SK-N-SH (cell line): ENCODE measurements at regions not wholly inside any gene's neighbourhood (a gene's known extent, or its start where the extent isn't known, plus 50 kb on each side); places are given as distances from the start of the nearest gene placed in this dataset.

Source experiments
- CTCF ChIA-PET: fragments of 300-600, 350-600 bp; formaldehyde crosslinking; extraction: SDS; loops from one replicate; lab custom pipeline; 2021; lab: Yijun Ruan, JAX
- POLR2A ChIA-PET: fragments of 350-600 bp; sonication (Branson Sonifier 250); formaldehyde crosslinking; extraction: SDS; loops from one replicate; lab custom pipeline; 2020; ENCODE audit warnings: antibody characterized with exemption, inconsistent platforms; lab: Yijun Ruan, JAX
- DNase-seq: peaks from one replicate; pipeline ENCODE4 v3.0.0; 2012
- H2AFZ ChIP-seq: fragments of 200-600 bp; sonication (generic); 2 replicates; pipeline ENCODE4 v1.8.1; 2016; ENCODE audit warnings: antibody characterized with exemption, mild to moderate bottlenecking, low read depth
- H3F3A ChIP-seq: fragments of 200-600 bp; sonication (generic); replicated peaks from 2 replicates; pipeline ENCODE3; 2016; ENCODE audit warnings: antibody characterized with exemption, mild to moderate bottlenecking; ENCODE audit not compliant: insufficient read depth
- H3K27ac ChIP-seq, 2 experiments: fragments of 200-500 bp in 1 of 2; fragments of 200-600 bp in 1 of 2; sonication (Bioruptor generic) in 1 of 2; sonication (generic), shearing (Covaris generic) in 1 of 2; 2 replicates each; pipeline versions ENCODE4 v1.5.1 to v1.6.1; 2014 to 2016; ENCODE audit warnings: low read depth in 2 of 2, inconsistent platforms in 1 of 2, low read length in 1 of 2, mild to moderate bottlenecking in 1 of 2, mixed read lengths in 1 of 2
- H3K27me3 ChIP-seq: fragments of 200-600 bp; sonication (generic), shearing (Covaris generic); 2 replicates; pipeline ENCODE4 v1.6.1; 2016; ENCODE audit warnings: mixed run types; ENCODE audit not compliant: insufficient read depth
- H3K36me3 ChIP-seq, 2 experiments: fragments of 200-500 bp in 1 of 2; fragments of 200-600 bp in 1 of 2; sonication (Bioruptor generic) in 1 of 2; sonication (generic) in 1 of 2; replicated peaks in 1 of 2; 2 replicates each; pipeline versions ENCODE3 to v1.5.1; 2014 to 2016; ENCODE audit warnings: low read length in 1 of 2, mild to moderate bottlenecking in 1 of 2; ENCODE audit not compliant: insufficient read depth in 2 of 2, control insufficient read depth in 1 of 2
- H3K4me1 ChIP-seq, 2 experiments: fragments of 200-500 bp in 1 of 2; fragments of 200-600 bp in 1 of 2; sonication (Bioruptor generic) in 1 of 2; sonication (generic), shearing (Covaris generic) in 1 of 2; 2 replicates each; pipeline versions ENCODE4 v1.5.1 to v1.6.1; 2014 to 2016; ENCODE audit warnings: low read depth in 1 of 2, low read length in 1 of 2, mixed run types in 1 of 2; ENCODE audit not compliant: insufficient read depth in 2 of 2, control insufficient read depth in 1 of 2
- H3K4me2 ChIP-seq: fragments of 200-600 bp; sonication (generic), shearing (Covaris generic); 2 replicates; pipeline ENCODE4 v1.6.1; 2017; ENCODE audit warnings: mixed run types
- H3K4me3 ChIP-seq, 2 experiments: fragments of 200-500 bp in 1 of 2; fragments of 200-600 bp in 1 of 2; sonication (Bioruptor generic) in 1 of 2; sonication (generic), shearing (Covaris generic) in 1 of 2; 2 replicates each; pipeline versions ENCODE4 v1.5.1 to v1.8.1; 2014 to 2016; ENCODE audit warnings: low read depth in 2 of 2, inconsistent platforms in 1 of 2, low read length in 1 of 2, mild to moderate bottlenecking in 1 of 2, mixed read lengths in 1 of 2, moderate library complexity in 1 of 2
- H3K79me2 ChIP-seq: fragments of 200-600 bp; sonication (generic); 2 replicates; pipeline ENCODE4 v1.8.1; 2017; ENCODE audit warnings: mild to moderate bottlenecking; ENCODE audit not compliant: insufficient read depth
- H3K9ac ChIP-seq: fragments of 200-600 bp; sonication (generic); 2 replicates; pipeline ENCODE4 v1.6.1; 2017; ENCODE audit warnings: mixed run types
- H3K9me2 ChIP-seq: fragments of 200-600 bp; sonication (generic); 2 replicates; pipeline ENCODE4 v1.6.1; 2017; ENCODE audit warnings: mixed run types
- H3K9me3 ChIP-seq: fragments of 200-600 bp; sonication (generic); 2 replicates; pipeline ENCODE4 v1.6.1; 2017; ENCODE audit warnings: mixed run types, mild to moderate bottlenecking, moderate library complexity
- H4K20me1 ChIP-seq: fragments of 200-600 bp; sonication (generic); 2 replicates; pipeline ENCODE4 v1.6.1; 2017; ENCODE audit warnings: mild to moderate bottlenecking, mixed run types; ENCODE audit not compliant: insufficient read depth
- ELF1 ChIP-seq: IDR thresholded peaks from 2 replicates; pipeline ENCODE4 v1.4.0; 2012
- EP300 ChIP-seq, 2 experiments: IDR thresholded peaks; 2 replicates each; pipeline versions ENCODE4 v1.4.0 to v1.6.1; 2012; ENCODE audit warnings: borderline replicate concordance in 1 of 2, low read depth in 1 of 2, low read length in 1 of 2
- EZH2phosphoT487 ChIP-seq: fragments of 200-600 bp; sonication (generic); IDR thresholded peaks from 2 replicates; pipeline ENCODE4 v1.6.1; 2017; ENCODE audit warnings: low read depth, mixed run types, mild to moderate bottlenecking, antibody characterized with exemption, moderate library complexity, borderline replicate concordance
- FOSL2 ChIP-seq: IDR thresholded peaks from 2 replicates; pipeline ENCODE4 v1.4.0; 2012; ENCODE audit warnings: low read depth, mild to moderate bottlenecking, moderate library complexity, borderline replicate concordance
- FOXJ3 ChIP-seq: sonication (generic); formaldehyde crosslinking; IDR thresholded peaks from 2 replicates; pipeline ENCODE4 v1.5.1; 2020; ENCODE audit warnings: mild to moderate bottlenecking, missing genetic modification reagents
- GATA2 ChIP-seq: sonication (generic); formaldehyde crosslinking; IDR thresholded peaks from 2 replicates; pipeline ENCODE4 v1.5.0; 2020; ENCODE audit warnings: mild to moderate bottlenecking, missing genetic modification reagents
- MAX ChIP-seq: IDR thresholded peaks from 2 replicates; pipeline ENCODE4 v1.4.0; 2012; ENCODE audit warnings: low read depth
- NFIC ChIP-seq: IDR thresholded peaks from 2 replicates; pipeline ENCODE4 v1.4.0; 2012; ENCODE audit warnings: borderline replicate concordance
- NRF1 ChIP-seq: IDR thresholded peaks from 2 replicates; pipeline ENCODE4 v1.6.1; 2012; ENCODE audit warnings: low read depth, mild to moderate bottlenecking, low read length
- RCOR1 ChIP-seq: fragments of 150-350 bp; IDR thresholded peaks from 2 replicates; pipeline ENCODE4 v1.6.1; 2017; ENCODE audit warnings: antibody characterized with exemption, low read length
- REST ChIP-seq: IDR thresholded peaks from 2 replicates; pipeline ENCODE4 v1.6.1; 2012; ENCODE audit warnings: mild to moderate bottlenecking, low read depth, low read length, moderate library complexity
- RFX5 ChIP-seq: IDR thresholded peaks from 2 replicates; pipeline ENCODE4 v1.6.1; 2012; ENCODE audit warnings: mild to moderate bottlenecking, improper control_type of control experiment, low read length
- SIN3A ChIP-seq: IDR thresholded peaks from 2 replicates; pipeline ENCODE4 v1.6.1; 2012; ENCODE audit warnings: low read depth, mild to moderate bottlenecking, low read length, moderate library complexity, borderline replicate concordance
- SMC3 ChIP-seq: IDR thresholded peaks from 2 replicates; pipeline ENCODE4 v1.6.1; 2012; ENCODE audit warnings: low read depth, low read length, improper control_type of control experiment
- TAF1 ChIP-seq: IDR thresholded peaks from 2 replicates; pipeline ENCODE4 v1.6.1; 2012; ENCODE audit warnings: low read depth, mild to moderate bottlenecking, low read length, moderate library complexity, borderline replicate concordance
- TCF12 ChIP-seq: IDR thresholded peaks from 2 replicates; pipeline ENCODE4 v1.4.0; 2012
- YY1 ChIP-seq: IDR thresholded peaks from 2 replicates; pipeline ENCODE4 v1.4.0; 2012; ENCODE audit warnings: low read depth, mild to moderate bottlenecking
- WGBS: methylation state at CpG from one replicate; pipeline ENCODE4 v1.1.6; 2017; ENCODE audit warnings: low lambda C conversion rate; 5-methylcytosine and 5-hydroxymethylcytosine counted together
- TF ChIP-seq, protein P1 (sequence below): IDR thresholded peaks from 2 replicates; pipeline ENCODE4 v1.4.0; 2012; ENCODE audit warnings: low read depth, borderline replicate concordance

DNA sequence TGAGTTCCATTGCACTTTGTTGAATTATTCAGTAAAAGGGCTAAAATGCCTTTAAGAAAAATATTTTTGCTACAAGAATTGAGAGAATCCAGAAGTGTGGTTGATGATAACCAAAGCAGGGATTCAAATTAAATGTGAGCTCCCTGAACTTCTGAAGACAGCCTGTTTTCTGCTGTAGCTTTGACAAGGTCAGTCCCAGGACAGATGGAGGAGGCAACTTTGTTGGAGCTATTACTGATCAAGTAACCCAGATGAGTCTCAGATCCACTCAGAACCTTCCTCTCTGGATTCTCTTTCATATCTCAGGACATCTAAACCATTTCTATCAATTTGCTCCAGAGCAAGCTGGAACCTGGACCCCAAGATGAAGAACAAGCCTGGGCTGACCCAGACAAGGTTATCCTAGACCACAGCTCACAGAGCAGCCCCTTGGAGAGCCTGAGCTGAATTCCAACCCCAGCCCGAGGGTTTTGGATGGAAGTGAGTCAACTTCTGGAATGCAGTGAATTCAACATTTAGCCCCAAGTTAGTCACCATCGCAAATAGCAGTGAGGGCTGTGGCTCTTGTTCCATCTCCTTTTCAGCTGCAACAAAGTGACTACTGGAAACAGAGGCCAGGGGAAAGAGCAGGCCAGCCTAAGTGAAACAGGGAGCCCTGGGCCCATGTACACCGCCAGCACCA lies 137.8 kb upstream of the TSC22D1 start (continued):
- TF ChIP-seq REST: peak; percentile 49; the same call in 1 of the 2 replicates
- TF ChIP-seq SIN3A: no peak
- TF ChIP-seq ELF1: no peak
- peak; percentile 81 for TF ChIP-seq NFIC
- peak; percentile 44; the same call in 1 of the 2 replicates for TF ChIP-seq MAX
- no peak for TF ChIP-seq FOXJ3 (CRISPR knock-in tag)
- no peak for TF ChIP-seq RCOR1
- TF ChIP-seq GATA2 (CRISPR knock-in tag): no peak
- TF ChIP-seq, protein P1, sequence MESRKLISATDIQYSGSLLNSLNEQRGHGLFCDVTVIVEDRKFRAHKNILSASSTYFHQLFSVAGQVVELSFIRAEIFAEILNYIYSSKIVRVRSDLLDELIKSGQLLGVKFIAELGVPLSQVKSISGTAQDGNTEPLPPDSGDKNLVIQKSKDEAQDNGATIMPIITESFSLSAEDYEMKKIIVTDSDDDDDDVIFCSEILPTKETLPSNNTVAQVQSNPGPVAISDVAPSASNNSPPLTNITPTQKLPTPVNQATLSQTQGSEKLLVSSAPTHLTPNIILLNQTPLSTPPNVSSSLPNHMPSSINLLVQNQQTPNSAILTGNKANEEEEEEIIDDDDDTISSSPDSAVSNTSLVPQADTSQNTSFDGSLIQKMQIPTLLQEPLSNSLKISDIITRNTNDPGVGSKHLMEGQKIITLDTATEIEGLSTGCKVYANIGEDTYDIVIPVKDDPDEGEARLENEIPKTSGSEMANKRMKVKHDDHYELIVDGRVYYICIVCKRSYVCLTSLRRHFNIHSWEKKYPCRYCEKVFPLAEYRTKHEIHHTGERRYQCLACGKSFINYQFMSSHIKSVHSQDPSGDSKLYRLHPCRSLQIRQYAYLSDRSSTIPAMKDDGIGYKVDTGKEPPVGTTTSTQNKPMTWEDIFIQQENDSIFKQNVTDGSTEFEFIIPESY: no peak
- TF ChIP-seq EZH2phosphoT487: no peak
- TF ChIP-seq FOSL2: peak; percentile 96
- no peak for TF ChIP-seq NRF1
- TF ChIP-seq TCF12: peak; percentile 84
- no peak for TF ChIP-seq YY1
- no peak; the same call in 1 of the 2 replicates for TF ChIP-seq SMC3
- TF ChIP-seq RFX5: no peak

DNA sequence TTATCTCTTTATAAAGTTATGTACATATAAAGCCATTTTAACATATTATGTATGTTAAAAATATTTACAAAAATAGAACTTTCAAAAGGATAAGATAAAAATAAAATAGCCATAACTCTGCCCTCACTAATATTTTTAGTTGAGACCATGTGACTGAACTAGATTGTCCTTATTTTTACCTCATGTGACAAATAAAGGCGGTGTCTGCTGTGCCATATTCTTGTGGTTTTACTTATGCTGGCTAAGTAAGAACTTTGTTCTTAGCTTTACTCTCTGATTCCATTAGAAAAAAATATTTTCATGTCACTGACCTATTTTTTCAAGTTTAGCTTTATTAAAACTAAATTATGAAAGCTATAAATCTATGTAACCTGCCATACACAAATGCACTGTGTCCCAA lies 135.6 kb upstream of the TSC22D1 start:
- no peaks in the 10 kb centered on the region for H3K9me3 ChIP-seq
- H3K9me2 ChIP-seq: no peaks in the 10 kb centered on the region
- ChIA-PET POLR2A (no interaction called here), CTCF (no interaction called here)
- H3K4me1 ChIP-seq: peaks cover 14 to 27% of the 10 kb centered on the region in 2 experiments; a peak in 3 of 4 replicates
- H3F3A ChIP-seq: peaks cover 53% of the 10 kb centered on the region
- H4K20me1 ChIP-seq: no peaks in the 10 kb centered on the region
- H2AFZ ChIP-seq: no peak overlapping the region
- H3K9ac ChIP-seq: peak overlapping the region; percentile 52; the same call in 1 of the 2 replicates
- no peak for TF ChIP-seq TAF1
- TF ChIP-seq EP300 (IDR thresholded peaks at IDR 0.05; ENCODE audit: borderline replicate concordance in 1 of 2, low read depth in 1 of 2, low read length in 1 of 2): 0 out of 4 replicates have a peak, but pooled peaks of 1 of the 2 experiments have one; percentile 44
- no peak overlapping the region for H3K4me2 ChIP-seq
- WGBS: 96% methylated on average over 1 of the region's 1 CpG
- no peak for DNase-seq
- peaks cover 0 to 4% of the 10 kb centered on the region in 2 experiments for H3K36me3 ChIP-seq
- H3K27ac ChIP-seq: peak overlapping the region; percentile 4 to 98; a peak in 3 of 4 replicates
- H3K4me3 ChIP-seq: no peak overlapping the region
- peaks cover 3% of the 10 kb centered on the region for H3K79me2 ChIP-seq
- no peaks in the 10 kb centered on the region for H3K27me3 ChIP-seq
